ENCODE measurements at regions not wholly inside any gene's neighbourhood (a gene's known extent, or its start where the extent isn't known, plus 50 kb on each side); places are given as distances from the start of the nearest gene placed in this dataset.

DNA sequence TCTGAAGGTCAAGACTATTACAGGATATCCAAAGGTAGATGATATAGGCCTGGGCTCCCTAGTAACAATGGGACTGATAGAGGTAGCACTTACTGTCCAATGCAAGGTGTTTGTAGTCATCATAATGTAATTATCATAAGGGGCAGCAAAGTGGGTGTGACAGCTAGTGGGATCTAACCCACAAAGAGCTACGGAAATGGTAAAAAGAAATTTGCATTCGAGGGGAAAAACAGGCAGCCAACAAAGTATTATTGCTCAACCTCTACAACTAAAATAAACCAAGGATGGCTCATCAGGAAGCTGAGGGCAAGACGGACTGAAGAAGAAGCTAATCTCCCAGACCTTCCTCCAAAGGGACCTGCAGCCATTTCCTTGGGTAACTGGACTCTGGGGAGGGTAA lies 211.0 kb downstream of the WDR11 start:
- 100% methylated on average over 2 of the region's 3 CpGs for WGBS (ENCODE audit: insufficient coverage)
- Histone ChIP-seq H3K9me3 (ENCODE audit: control insufficient read depth, insufficient read depth, low read length) (no peaks in the 10 kb centered on the region), H3K4me3 (ENCODE audit: low read depth, low read length) (no peak overlapping the region), H3K36me3 (ENCODE audit: control insufficient read depth, insufficient read depth, low read length) (no peaks in the 10 kb centered on the region), H3K27me3 (ENCODE audit: control insufficient read depth, insufficient read depth, low read length) (no peaks in the 10 kb centered on the region), H3K27ac (ENCODE audit: low read depth, low read length) (no peak overlapping the region), H3K4me1 (ENCODE audit: control insufficient read depth, insufficient read depth, low read length) (peaks cover 3% of the 10 kb centered on the region)
- no peak for DNase-seq (ENCODE audit: low read depth in 4 of 6, low spot score in 6 of 6)

DNA sequence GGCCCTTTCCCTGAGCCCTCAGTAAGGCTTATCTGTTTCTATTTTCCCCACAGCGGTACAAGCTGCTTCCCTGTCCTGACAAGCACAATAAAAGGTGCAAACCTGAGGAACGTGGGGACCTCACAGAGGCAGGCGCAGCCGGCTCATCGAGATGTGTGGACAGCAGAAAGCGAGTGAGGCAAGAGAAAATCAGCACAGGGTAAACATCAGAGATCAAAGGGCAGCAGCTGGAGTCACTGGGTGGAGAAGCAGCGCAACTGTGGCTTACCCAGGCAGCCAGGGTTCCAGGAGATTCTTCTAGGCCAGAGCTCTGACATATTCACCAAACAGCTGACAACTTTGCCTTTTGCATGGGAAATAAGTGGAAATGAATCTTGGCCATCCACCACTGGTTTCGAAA lies 212.6 kb downstream of the WDR11 start:
- H3K4me1 ChIP-seq (ENCODE audit: control insufficient read depth, insufficient read depth, low read length): peaks cover 4% of the 10 kb centered on the region
- WGBS (ENCODE audit: insufficient coverage): 63% methylated on average over 8 of the region's 8 CpGs
- no peaks in the 10 kb centered on the region for H3K27me3 ChIP-seq (ENCODE audit: control insufficient read depth, insufficient read depth, low read length)
- DNase-seq (ENCODE audit: low read depth in 4 of 6, low spot score in 6 of 6): no peak
- H3K4me3 ChIP-seq (ENCODE audit: low read depth, low read length): no peak overlapping the region
- H3K36me3 ChIP-seq (ENCODE audit: control insufficient read depth, insufficient read depth, low read length): no peaks in the 10 kb centered on the region
- H3K9me3 ChIP-seq (ENCODE audit: control insufficient read depth, insufficient read depth, low read length): no peaks in the 10 kb centered on the region
- no peak overlapping the region for H3K27ac ChIP-seq (ENCODE audit: low read depth, low read length)

DNA sequence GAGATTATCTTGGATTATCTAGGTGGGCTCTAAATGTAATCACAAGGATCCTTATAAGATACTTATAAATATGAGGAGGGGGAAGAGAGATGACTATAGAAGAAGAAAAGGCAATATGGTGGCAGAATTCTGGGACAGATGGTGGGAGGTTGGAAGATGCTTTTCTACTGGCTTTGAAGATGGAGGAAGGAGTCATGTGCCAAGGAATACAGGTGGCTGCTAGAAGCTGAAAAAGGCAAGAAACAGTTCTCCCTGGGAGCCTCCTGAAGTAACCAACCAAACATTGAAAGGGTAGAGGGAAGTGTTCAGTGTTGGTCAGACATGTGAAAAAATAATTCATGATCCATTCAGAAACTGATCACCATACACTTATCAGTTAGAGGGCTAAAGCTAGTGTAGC lies 213.3 kb downstream of the WDR11 start:
- no peaks in the 10 kb centered on the region for H3K27me3 ChIP-seq (ENCODE audit: control insufficient read depth, insufficient read depth, low read length)
- H3K27ac ChIP-seq (ENCODE audit: low read depth, low read length): no peak overlapping the region
- H3K9me3 ChIP-seq (ENCODE audit: control insufficient read depth, insufficient read depth, low read length): no peaks in the 10 kb centered on the region
- DNase-seq (ENCODE audit: low read depth in 4 of 6, low spot score in 6 of 6): peak in 1 of 6 donors; percentile 76
- H3K4me3 ChIP-seq (ENCODE audit: low read depth, low read length): no peak overlapping the region
- no peaks in the 10 kb centered on the region for H3K36me3 ChIP-seq (ENCODE audit: control insufficient read depth, insufficient read depth, low read length)
- peaks cover 8% of the 10 kb centered on the region for H3K4me1 ChIP-seq (ENCODE audit: control insufficient read depth, insufficient read depth, low read length)

DNA sequence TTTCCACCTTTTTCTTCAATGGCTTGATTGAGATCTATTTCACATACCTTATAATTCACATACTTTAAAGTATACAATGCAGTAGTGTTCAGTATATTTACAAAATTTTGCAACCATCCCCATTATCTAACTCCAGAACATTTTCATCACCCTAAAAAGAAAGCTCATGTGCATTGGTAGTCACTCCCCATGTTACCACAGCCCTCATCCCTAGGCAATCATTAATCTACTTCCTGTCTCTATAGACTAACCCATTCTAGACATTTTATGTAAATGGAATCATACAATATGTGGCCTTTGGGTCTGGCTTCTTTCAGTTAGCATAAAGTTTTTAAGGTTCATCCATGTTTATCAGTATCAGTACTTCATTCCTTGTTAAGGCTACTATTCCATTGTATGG lies 214.2 kb downstream of the WDR11 start:
- Histone ChIP-seq H3K4me1 (ENCODE audit: control insufficient read depth, insufficient read depth, low read length) (peaks cover 9% of the 10 kb centered on the region), H3K27ac (ENCODE audit: low read depth, low read length) (no peak overlapping the region), H3K4me3 (ENCODE audit: low read depth, low read length) (no peak overlapping the region), H3K27me3 (ENCODE audit: control insufficient read depth, insufficient read depth, low read length) (no peaks in the 10 kb centered on the region), H3K9me3 (ENCODE audit: control insufficient read depth, insufficient read depth, low read length) (no peaks in the 10 kb centered on the region), H3K36me3 (ENCODE audit: control insufficient read depth, insufficient read depth, low read length) (no peaks in the 10 kb centered on the region)
- DNase-seq (ENCODE audit: low read depth in 4 of 6, low spot score in 6 of 6): no peak

DNA sequence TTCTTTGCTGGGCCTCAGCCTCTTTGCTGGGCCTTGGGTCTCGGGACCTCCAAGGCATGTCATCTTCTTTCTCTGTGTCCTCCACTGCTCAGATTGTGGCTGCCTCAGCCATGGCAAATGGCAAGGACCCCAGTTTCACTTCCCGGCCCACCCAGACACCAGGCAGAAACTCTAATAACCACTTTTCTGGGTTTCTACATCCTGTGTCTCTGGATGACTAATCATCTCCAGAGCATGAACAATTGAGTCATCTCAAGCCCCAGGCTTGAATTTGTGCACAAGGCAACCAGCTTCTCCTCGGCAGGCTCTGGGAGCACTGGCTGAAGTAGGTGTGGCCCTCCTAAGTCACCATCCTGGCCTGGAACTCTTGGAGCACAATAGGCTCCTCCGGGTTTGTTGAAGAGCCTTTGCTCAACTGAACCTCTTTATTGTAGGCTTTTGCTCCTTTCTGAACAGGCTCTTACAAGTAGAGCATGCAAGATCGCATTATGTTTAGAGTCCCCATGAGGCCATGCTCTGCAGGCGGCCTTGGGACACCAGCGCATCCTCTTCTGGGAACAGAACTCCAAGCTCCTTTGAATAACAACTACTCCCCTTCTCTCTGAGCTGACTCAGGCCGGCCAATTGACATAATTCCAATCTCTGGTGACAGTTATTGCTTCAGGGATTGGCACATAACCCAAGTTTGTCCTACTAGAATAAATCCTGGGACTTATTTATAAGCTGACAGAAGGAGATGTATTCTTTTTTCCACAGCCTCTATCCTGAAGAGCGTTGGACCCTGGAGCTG lies 218.1 kb downstream of the WDR11 start:
- DNase-seq (ENCODE audit: low read depth in 4 of 6, low spot score in 6 of 6): peak in 1 of 6 donors; percentile 51
- Histone ChIP-seq H3K4me1 (ENCODE audit: control insufficient read depth, insufficient read depth, low read length) (peaks cover 9% of the 10 kb centered on the region), H3K27me3 (ENCODE audit: control insufficient read depth, insufficient read depth, low read length) (no peaks in the 10 kb centered on the region), H3K4me3 (ENCODE audit: low read depth, low read length) (no peak overlapping the region), H3K27ac (ENCODE audit: low read depth, low read length) (no peak overlapping the region), H3K9me3 (ENCODE audit: control insufficient read depth, insufficient read depth, low read length) (no peaks in the 10 kb centered on the region), H3K36me3 (ENCODE audit: control insufficient read depth, insufficient read depth, low read length) (no peaks in the 10 kb centered on the region)
- WGBS (ENCODE audit: insufficient coverage): 79% methylated on average over 8 of the region's 9 CpGs

DNA sequence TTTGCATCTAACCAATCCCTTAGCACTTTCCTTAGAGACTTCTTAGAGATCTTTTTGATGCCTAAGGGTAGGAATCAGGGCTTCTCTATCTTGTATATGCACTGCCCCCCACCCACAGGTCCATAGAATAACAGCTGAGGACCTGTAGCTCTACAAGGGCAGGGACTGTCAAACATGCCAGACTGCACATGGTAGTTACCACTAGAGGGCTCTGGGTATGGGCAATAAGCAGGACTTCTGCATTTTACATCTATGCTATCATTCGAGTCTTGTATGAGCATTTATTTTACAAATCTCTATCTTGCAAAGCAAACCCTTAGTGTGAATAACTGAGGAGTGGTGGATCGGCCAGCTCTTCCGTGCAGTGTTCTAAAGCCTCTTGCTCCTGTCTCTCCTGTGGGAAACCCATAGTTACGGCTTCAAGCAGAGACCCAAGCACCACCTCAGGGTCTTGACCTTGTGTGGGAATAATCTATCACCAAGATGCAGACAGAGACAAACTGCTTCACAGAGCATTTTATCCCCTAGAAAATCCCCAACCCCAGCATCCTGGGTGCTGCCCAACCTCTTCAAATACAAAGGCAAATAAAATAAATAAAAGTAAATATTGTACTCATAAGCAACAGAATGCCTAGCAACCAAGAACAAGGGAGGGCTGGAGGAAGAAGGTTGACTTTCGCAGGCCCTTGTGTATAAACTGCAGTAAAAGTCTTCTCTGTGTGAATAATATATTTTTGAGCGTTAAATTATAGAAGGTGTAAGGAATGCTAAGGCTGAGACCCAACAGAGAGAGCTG lies 219.3 kb downstream of the WDR11 start:
- 83% methylated on average over 1 of the region's 6 CpGs for WGBS (ENCODE audit: insufficient coverage)
- Histone ChIP-seq H3K27me3 (ENCODE audit: control insufficient read depth, insufficient read depth, low read length) (no peaks in the 10 kb centered on the region), H3K36me3 (ENCODE audit: control insufficient read depth, insufficient read depth, low read length) (no peaks in the 10 kb centered on the region), H3K4me1 (ENCODE audit: control insufficient read depth, insufficient read depth, low read length) (peaks cover 9% of the 10 kb centered on the region), H3K9me3 (ENCODE audit: control insufficient read depth, insufficient read depth, low read length) (no peaks in the 10 kb centered on the region), H3K27ac (ENCODE audit: low read depth, low read length) (no peak overlapping the region), H3K4me3 (ENCODE audit: low read depth, low read length) (no peak overlapping the region)
- no peak for DNase-seq (ENCODE audit: low read depth in 4 of 6, low spot score in 6 of 6)

DNA sequence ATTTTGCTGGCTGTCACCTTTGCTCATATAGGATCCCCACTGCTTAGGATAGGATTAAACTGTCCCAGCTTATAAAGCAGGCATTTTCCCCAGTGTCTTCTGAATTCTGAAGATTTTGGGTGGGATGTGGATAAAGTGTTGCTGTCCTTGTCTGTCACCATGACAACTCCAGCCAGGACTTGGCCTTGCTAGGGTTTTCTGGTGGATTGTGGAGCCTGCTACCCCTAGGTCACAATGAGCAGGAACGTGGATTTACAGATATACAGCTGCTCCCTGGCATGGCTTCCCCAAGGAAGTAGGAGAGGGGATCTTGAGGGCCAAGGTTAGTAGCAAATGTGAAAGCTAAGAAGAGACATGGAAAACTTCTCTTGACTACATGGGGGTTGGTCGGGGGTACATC lies 220.7 kb downstream of the WDR11 start:
- no peak overlapping the region for H3K4me3 ChIP-seq (ENCODE audit: low read depth, low read length)
- H3K4me1 ChIP-seq (ENCODE audit: control insufficient read depth, insufficient read depth, low read length): peaks cover 16% of the 10 kb centered on the region
- H3K27me3 ChIP-seq (ENCODE audit: control insufficient read depth, insufficient read depth, low read length): no peaks in the 10 kb centered on the region
- H3K27ac ChIP-seq (ENCODE audit: low read depth, low read length): no peak overlapping the region
- no peaks in the 10 kb centered on the region for H3K36me3 ChIP-seq (ENCODE audit: control insufficient read depth, insufficient read depth, low read length)
- H3K9me3 ChIP-seq (ENCODE audit: control insufficient read depth, insufficient read depth, low read length): no peaks in the 10 kb centered on the region
- DNase-seq (ENCODE audit: low read depth in 4 of 6, low spot score in 6 of 6): peak in 1 of 6 donors; percentile 59
- 29% methylated on average over 1 of the region's 2 CpGs for WGBS (ENCODE audit: insufficient coverage)

DNA sequence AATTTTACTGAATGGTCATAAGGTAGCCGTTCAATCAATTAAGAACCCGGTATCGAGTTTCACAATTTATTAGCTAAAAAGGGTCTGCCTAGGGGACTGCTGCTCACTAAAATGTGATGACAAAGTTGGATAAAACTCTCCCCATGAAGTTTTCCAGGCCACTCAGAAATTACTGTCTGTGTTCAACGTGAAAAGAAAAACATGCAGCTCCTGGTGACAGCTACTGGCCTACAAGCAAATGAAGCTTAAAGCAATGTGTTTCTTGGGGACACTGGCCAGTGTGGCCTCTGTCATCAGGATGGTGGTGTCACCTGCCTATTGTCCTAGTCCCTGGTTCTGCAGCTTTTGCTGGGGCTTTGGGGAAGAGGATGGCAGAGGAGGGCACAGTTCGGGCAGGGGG lies 222.6 kb downstream of the WDR11 start:
- Histone ChIP-seq H3K36me3 (ENCODE audit: control insufficient read depth, insufficient read depth, low read length) (no peaks in the 10 kb centered on the region), H3K27me3 (ENCODE audit: control insufficient read depth, insufficient read depth, low read length) (no peaks in the 10 kb centered on the region), H3K9me3 (ENCODE audit: control insufficient read depth, insufficient read depth, low read length) (no peaks in the 10 kb centered on the region), H3K4me1 (ENCODE audit: control insufficient read depth, insufficient read depth, low read length) (peaks cover 22% of the 10 kb centered on the region), H3K27ac (ENCODE audit: low read depth, low read length) (no peak overlapping the region), H3K4me3 (ENCODE audit: low read depth, low read length) (no peak overlapping the region)
- 83% methylated on average over 2 of the region's 5 CpGs for WGBS (ENCODE audit: insufficient coverage)
- DNase-seq (ENCODE audit: low read depth in 4 of 6, low spot score in 6 of 6): no peak

DNA sequence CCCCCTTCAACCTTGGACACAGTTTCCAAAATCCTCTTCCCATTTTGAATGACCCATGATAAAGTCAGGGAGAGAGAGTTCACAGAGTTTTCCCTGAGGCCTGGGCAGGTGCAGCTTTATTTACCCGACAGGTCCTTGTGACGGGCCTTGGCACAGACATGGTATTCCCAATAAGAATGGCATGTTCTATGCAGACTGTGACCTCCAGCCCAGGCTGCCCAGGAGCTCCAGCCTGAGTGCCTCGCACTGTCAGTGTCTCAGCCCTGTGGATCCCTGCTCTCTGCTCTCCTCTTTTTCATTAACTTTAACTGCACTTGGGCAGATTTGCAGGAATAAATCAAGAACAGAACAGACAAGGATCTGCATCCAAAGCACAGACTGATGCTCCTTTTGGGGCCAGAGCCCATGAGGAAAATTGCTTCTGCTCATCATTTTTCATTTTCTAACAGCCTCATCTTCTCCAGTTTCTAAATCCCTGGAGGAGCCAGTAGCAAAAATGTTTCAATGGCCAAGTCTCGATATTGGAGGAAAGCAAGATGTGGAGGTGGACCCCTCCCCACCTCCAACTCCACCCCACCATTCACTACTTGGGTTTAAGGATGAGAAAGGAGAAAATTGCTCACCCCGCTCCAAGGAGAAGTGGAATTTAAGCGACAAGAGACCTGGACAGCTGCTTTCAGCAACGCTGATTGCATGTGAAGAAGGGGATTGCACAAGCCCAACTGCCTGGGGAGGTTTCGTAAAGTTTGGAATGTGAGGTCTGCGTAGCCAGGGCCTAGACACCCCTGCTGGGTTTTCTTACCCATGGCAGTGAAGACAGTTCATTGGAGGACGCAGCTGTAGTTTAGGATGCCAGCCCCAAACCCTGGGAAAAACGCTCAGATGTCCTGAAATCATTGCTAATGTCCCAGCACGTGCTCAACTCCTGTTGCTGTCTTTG lies 225.9 kb downstream of the WDR11 start:
- Histone ChIP-seq H3K27me3 (ENCODE audit: control insufficient read depth, insufficient read depth, low read length) (no peaks in the 10 kb centered on the region), H3K36me3 (ENCODE audit: control insufficient read depth, insufficient read depth, low read length) (no peaks in the 10 kb centered on the region), H3K4me1 (ENCODE audit: control insufficient read depth, insufficient read depth, low read length) (peaks cover 27% of the 10 kb centered on the region), H3K4me3 (ENCODE audit: low read depth, low read length) (no peak overlapping the region), H3K27ac (ENCODE audit: low read depth, low read length) (no peak overlapping the region), H3K9me3 (ENCODE audit: control insufficient read depth, insufficient read depth, low read length) (peaks cover 2% of the 10 kb centered on the region)
- peak in 1 of 6 donors; percentile 67 for DNase-seq (ENCODE audit: low read depth in 4 of 6, low spot score in 6 of 6)
- WGBS (ENCODE audit: insufficient coverage): 65% methylated on average over 10 of the region's 12 CpGs
